GM12872 (cell line): ENCODE measurements at regions not wholly inside any gene's neighbourhood (a gene's known extent, or its start where the extent isn't known, plus 50 kb on each side); places are given as distances from the start of the nearest gene placed in this dataset.

Experiments used
- TF ChIP-seq, protein P1 (sequence below): IDR thresholded peaks from 3 replicates; pipeline ENCODE4 v1.5.1; 2011; ENCODE audit warnings: low read depth, mild to moderate bottlenecking, low read length, moderate library complexity; ENCODE audit not compliant: insufficient read depth

DNA sequence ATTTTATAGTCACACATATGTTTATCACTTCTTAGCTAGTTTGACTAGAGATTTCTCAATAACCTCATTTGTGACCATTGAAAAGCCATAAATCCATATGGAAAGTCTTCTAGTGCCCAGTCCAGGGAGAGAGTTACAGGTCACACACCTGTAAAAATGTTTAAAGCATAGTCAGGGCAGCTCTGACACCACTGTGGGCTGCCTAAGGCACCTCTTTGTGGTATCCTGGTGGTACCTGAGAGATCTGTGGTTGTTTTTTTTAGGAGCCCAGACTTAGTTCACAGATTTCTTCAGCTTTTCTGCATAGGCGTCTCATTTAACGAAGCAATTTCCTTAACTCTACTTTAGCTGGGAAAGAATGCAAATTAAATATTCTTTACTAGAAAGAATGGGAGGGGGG, 186.6 kb downstream of the CENPW start:
- TF ChIP-seq, protein P1, sequence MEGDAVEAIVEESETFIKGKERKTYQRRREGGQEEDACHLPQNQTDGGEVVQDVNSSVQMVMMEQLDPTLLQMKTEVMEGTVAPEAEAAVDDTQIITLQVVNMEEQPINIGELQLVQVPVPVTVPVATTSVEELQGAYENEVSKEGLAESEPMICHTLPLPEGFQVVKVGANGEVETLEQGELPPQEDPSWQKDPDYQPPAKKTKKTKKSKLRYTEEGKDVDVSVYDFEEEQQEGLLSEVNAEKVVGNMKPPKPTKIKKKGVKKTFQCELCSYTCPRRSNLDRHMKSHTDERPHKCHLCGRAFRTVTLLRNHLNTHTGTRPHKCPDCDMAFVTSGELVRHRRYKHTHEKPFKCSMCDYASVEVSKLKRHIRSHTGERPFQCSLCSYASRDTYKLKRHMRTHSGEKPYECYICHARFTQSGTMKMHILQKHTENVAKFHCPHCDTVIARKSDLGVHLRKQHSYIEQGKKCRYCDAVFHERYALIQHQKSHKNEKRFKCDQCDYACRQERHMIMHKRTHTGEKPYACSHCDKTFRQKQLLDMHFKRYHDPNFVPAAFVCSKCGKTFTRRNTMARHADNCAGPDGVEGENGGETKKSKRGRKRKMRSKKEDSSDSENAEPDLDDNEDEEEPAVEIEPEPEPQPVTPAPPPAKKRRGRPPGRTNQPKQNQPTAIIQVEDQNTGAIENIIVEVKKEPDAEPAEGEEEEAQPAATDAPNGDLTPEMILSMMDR = no peak

- TF ChIP-seq, protein P1 = no peak
Measured at GRCh38 chr6:126526996-126527606, 187.2 kb downstream of the CENPW start.

DNA sequence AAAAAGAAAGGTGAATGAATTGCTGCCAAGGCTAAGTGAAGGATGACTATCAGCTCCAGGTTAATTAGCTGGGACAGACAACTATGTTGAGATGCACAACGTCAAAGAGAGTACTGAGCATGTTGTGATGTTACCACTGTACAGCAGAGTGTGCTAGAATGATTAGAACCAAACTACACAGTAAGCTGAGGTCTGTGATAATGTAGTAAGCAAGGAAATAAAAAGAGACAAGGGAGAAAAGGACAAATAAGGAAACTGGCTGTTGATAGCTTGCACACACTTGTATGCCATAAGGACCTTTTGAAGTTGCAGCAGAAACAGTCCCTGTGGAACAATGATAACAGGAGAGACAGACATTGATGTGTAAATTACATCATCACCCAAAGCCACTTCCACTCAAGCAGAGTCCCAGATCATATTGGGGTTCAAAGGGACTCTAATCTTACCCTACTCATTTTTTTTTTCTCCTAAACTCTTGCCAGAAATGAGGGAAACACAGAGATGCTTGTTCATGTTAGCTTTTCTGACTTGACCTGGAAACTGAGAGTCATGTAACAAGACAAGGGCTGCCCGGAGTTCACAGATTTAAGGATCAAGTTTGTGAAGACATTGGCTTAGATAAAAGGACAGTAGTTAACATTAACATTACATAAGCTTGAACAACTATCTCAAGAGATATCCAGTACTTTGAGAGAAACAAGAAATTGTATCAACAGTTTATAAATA, 189.9 kb downstream of the CENPW start:
- TF ChIP-seq, protein P1 = no peak

DNA sequence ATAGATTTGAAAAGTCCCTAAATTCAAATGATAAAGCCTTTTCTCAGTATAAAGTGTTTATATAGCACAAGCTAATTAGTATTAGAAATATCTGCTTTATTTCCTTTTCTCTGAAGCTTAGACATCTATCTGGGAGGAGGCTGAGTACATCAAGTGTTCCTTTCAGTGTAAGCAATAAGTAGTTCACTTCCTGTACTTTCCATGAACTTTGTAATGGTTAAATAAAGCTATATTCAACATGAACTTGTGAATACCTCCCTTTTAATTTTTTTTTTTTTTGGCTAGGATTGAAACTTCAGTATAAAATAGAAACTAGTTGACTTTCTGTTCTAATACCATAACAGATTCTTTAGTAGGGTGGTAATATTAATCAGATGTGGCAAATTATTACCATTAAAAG, 190.9 kb downstream of the CENPW start:
- TF ChIP-seq, protein P1 = no peak

DNA sequence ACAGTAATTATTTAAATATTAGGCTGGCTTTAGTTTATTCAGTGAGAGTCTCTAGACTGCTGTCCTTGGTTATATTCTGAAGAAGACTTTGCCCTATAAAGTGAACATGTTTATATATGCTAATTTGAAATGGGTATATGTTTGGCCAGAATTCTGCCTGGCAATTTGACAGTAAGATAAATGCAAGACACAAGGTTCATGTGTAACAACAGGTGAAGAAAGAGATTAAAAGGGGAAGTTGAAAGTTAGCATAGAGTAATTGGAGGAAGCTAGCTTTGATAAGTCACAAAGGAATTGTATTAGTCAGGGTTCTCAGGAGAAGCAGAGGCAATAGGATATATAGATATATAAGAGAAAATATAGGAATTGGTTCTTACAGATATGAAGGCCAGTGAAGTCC, 191.4 kb downstream of the CENPW start:
- TF ChIP-seq, protein P1 = no peak

DNA sequence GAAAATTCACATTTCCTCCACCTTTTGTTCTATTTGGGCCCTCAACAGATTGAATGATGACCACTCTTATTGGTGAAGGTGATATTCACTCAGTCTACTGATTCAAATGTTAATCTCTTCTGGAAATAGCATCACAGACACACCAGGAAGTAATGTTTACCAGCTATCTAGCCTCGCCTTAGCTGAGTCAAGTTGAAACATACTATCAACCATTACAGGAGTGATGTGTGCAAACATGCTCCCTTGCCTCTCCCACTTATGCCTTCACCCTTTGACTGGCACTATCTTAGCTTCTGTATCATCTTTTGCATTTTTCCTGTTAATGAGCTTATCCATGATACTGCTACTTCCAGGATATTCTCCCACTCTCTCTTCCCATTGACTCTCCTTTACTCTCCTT, 191.9 kb downstream of the CENPW start:
- TF ChIP-seq, protein P1 = no peak

- TF ChIP-seq, protein P1 = no peak
Measured at GRCh38 chr6:126534401-126534800, 194.5 kb downstream of the CENPW start.
